HUES6 (cell line): ENCODE measurements at regions not wholly inside any gene's neighbourhood (a gene's known extent, or its start where the extent isn't known, plus 50 kb on each side); places are given as distances from the start of the nearest gene placed in this dataset.

Experiments used
- H3K27ac ChIP-seq: 2 replicates; pipeline ENCODE4 v1.7.0; 2013; ENCODE audit warnings: low read depth, mild to moderate bottlenecking, low read length, inconsistent platforms
- H3K27me3 ChIP-seq: 2 replicates; pipeline ENCODE4 v1.6.1; 2013; ENCODE audit warnings: low read length; ENCODE audit not compliant: control insufficient read depth, insufficient read depth
- H3K36me3 ChIP-seq: 2 replicates; pipeline ENCODE4 v1.6.1; 2013; ENCODE audit warnings: low read length; ENCODE audit not compliant: control insufficient read depth, insufficient read depth
- H3K4me1 ChIP-seq: 2 replicates; pipeline ENCODE4 v1.6.1; 2013; ENCODE audit warnings: low read length; ENCODE audit not compliant: control insufficient read depth, insufficient read depth
- H3K4me3 ChIP-seq: 2 replicates; pipeline ENCODE4 v1.5.1; 2013; ENCODE audit warnings: low read depth, low read length
- H3K9ac ChIP-seq: one replicate; pipeline ENCODE4 v1.6.1; 2013; ENCODE audit warnings: mild to moderate bottlenecking, low read length
- H3K9me3 ChIP-seq: 2 replicates; pipeline ENCODE4 v1.6.1; 2013; ENCODE audit warnings: low read depth, low read length; ENCODE audit not compliant: control insufficient read depth, insufficient read depth

DNA sequence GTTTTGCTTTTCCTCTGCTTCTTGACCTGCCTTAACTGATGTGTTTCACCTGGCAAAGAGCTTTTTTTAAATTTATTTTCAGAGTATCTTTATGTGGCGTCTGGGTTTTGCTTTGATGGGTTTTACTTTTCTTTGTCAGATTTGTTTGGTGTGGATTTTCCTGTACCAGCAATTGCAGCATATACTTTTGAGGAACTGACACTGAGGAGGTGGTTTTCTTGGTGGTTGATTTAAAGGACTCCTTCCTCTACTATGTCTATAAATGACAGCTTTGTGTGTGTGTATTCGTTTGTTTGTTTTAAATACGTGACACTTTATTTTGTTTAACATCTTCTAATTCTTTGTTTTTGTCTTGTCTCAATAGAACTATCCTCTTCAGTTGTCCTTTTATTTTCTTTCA is 1071.9 kb upstream of the ARRDC3 start:
- Histone ChIP-seq H3K9me3 (no peaks in the 10 kb centered on the region), H3K9ac (no peak overlapping the region), H3K27ac (no peak overlapping the region), H3K27me3 (no peaks in the 10 kb centered on the region), H3K4me3 (no peak overlapping the region), H3K4me1 (no peaks in the 10 kb centered on the region), H3K36me3 (no peaks in the 10 kb centered on the region)

DNA sequence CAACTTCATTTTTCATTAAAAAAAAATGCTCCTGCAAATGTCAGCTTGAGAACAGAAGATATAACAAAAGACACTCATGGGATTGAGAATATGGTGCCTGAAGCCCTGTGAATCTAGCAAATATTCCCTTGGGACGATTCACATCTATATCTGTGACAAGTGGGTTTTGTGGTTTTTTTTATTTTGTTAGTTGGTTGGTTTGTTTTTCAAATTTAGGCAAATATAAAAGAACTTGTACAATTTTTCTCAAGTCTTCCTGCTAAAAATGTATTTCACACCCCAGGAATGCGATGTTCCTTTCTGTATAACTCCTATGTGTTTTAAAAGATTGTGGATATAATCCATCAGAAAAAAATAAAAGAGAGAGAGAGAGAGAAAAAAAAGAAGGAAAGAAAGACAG is 1061.8 kb upstream of the ARRDC3 start:
- no peaks in the 10 kb centered on the region for H3K9me3 ChIP-seq
- H3K9ac ChIP-seq: no peak overlapping the region
- H3K4me3 ChIP-seq: no peak overlapping the region
- no peaks in the 10 kb centered on the region for H3K27me3 ChIP-seq
- no peaks in the 10 kb centered on the region for H3K36me3 ChIP-seq
- H3K4me1 ChIP-seq: no peaks in the 10 kb centered on the region
- H3K27ac ChIP-seq: no peak overlapping the region

DNA sequence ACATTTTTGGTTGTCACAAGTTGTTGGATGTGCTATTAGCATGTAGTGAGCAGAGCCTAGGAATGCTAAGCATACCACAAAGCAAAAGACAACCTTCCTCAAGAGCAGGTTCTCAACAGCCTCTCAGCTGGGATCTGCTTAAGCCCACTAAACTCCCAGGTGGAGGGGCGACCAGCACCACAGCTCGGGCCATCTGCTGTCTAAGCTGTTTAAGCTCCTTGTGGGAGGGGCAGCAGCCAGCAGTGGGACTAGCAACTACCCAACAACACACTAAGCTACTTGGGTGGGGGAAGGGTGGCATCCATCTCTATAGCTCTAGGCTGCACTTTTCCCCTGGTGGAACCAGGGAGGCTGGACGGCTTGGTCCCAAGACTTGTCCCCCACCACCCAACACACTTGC is 1052.7 kb upstream of the ARRDC3 start:
- Histone ChIP-seq H3K4me1 (no peaks in the 10 kb centered on the region), H3K9me3 (no peaks in the 10 kb centered on the region; the same call in 1 of the 2 replicates), H3K36me3 (no peaks in the 10 kb centered on the region), H3K27ac (no peak overlapping the region), H3K27me3 (no peaks in the 10 kb centered on the region), H3K9ac (no peak overlapping the region), H3K4me3 (no peak overlapping the region)

DNA sequence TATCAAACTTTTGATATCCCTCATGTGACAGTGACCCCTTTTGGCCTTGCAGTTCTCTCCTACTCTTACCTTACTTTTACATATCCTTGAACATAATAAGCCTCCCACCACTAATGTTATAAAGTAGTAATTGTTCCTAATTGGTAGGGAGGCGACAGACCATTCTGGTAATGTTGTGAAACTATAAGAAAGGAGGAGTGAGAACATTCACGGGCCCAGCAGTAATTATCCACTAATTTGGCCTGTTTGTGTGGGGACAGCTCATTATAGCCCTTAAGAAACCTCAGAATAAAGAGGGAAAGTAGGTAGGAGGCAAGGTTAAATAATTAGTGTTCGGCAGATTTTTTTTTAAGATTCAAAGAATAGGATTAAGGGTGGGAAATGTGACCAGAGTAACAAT is 1046.5 kb upstream of the ARRDC3 start:
- peaks cover 3% of the 10 kb centered on the region; the same call in 1 of the 2 replicates for H3K9me3 ChIP-seq

DNA sequence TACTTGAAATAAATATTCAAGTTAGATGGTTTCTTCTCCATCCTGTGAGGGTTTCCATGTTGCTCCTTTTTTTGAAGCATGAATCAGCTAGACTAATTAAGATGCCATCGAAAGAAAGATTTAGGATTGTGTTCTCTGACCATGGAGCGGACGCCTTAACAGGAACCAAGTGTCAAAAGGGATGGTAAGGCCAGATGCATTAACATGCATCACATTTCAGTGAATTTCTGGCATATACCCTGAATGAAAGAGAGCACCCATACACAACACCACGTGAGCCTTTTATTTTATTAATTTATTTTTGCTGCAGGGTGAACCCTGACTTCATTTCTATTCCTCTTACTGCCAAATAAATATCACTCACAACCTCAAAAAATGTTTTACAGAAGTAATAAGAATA is 1045.3 kb upstream of the ARRDC3 start:
- Histone ChIP-seq H3K36me3 (no peaks in the 10 kb centered on the region), H3K9me3 (peaks cover 12% of the 10 kb centered on the region), H3K9ac (no peak overlapping the region), H3K4me3 (no peak overlapping the region), H3K27me3 (no peaks in the 10 kb centered on the region), H3K27ac (no peak overlapping the region), H3K4me1 (no peaks in the 10 kb centered on the region)

More for the DNA sequence above, 1046.5 kb upstream of the ARRDC3 start:
- Histone ChIP-seq H3K36me3 (no peaks in the 10 kb centered on the region), H3K4me3 (no peak overlapping the region), H3K27me3 (no peaks in the 10 kb centered on the region), H3K27ac (no peak overlapping the region), H3K9ac (no peak overlapping the region), H3K4me1 (no peaks in the 10 kb centered on the region)

DNA sequence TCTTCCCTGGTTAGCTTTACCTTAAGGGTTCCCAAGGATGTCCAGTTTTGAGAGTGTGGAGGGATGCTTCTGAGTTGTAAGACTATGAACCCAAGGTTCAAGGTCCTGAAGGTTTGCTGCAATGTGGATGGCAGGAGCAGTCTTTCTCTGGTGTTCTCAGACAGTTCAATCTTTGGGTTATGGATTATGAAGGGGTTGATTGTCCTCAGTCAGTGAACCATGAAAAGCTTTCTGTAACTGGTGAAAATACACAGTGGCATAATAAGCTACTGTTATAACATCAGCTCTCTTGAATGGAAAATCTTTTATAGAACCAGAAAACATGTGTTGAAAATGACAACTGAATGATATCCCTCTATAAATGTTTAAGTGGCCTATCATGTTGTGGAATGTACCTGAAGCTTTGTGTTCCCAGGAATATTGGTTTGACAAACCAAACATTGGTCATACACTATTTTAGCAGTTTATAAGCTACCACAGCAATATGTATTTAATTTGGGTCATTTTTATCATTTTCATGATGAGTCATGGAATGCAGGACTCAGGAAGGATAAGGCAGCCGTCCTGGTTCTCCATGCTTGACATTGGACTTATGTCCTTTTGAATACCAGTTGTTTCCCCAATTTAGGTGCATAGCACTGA is 1041.8 kb upstream of the ARRDC3 start:
- Histone ChIP-seq H3K27me3 (no peaks in the 10 kb centered on the region), H3K9me3 (peaks cover 38% of the 10 kb centered on the region), H3K9ac (no peak overlapping the region), H3K27ac (no peak overlapping the region), H3K4me3 (no peak overlapping the region), H3K36me3 (no peaks in the 10 kb centered on the region), H3K4me1 (no peaks in the 10 kb centered on the region)

DNA sequence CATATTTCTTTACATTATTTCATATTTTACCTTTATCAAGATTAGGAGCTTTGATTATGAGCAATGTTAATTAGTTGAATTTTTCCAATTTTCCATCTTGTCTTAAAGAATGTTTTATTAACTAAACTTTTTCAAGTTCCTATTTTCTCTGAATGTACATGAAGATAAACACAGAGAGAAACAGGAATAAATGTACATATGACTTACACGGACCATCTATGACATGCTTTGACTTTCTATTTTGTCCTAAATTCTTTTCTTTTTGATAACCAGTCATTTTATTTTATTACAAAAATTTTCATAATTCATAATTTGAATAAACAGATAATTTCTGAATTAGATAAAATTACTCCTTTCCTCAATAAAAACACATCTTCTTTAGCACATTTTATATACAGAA is 1038.8 kb upstream of the ARRDC3 start:
- H3K36me3 ChIP-seq: no peaks in the 10 kb centered on the region
- H3K27me3 ChIP-seq: no peaks in the 10 kb centered on the region
- no peak overlapping the region for H3K9ac ChIP-seq
- H3K4me3 ChIP-seq: no peak overlapping the region
- peaks cover 41% of the 10 kb centered on the region for H3K9me3 ChIP-seq
- H3K27ac ChIP-seq: no peak overlapping the region
- no peaks in the 10 kb centered on the region for H3K4me1 ChIP-seq

DNA sequence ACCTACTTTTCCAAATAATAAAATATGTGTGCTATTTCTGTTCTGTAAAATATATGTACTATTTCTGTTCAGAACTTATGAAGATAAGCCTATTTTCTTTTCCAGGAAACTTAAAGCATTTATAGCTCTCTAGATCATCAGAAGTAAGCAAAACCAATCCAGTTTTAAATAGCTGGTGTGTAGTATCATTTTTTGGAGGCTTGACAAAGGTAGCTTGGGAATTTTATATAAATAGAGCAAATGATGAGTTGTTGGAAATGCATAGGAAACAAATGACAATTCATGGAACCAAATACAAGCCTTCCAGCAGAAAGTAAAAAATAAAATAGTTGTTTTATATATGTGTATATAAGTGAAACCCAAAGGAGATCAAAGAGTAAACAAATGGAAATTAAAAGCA is 1038.1 kb upstream of the ARRDC3 start:
- Histone ChIP-seq H3K9me3 (peaks cover 41% of the 10 kb centered on the region), H3K27me3 (no peaks in the 10 kb centered on the region)

DNA sequence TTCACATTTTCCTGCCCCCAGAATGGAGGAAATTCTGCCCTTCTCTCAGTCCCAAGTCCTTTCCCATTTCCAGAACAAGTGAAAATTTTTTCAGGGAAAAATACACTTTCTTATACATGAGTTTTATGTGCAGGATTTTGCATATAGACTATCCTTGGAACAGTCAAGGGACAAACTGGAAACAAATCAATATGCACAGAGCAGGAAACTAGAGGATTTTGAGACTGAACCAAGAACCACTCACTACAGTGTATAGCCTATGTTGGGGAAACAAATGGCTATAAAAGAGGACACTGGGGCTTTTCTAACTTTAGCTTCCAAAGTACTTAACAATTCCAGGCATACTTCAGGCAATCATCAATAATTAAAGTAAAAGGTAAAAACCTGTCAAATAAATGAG is 1036.1 kb upstream of the ARRDC3 start:
- Histone ChIP-seq H3K9me3 (peaks cover 35% of the 10 kb centered on the region), H3K27me3 (no peaks in the 10 kb centered on the region), H3K4me3 (no peak overlapping the region), H3K27ac (no peak overlapping the region), H3K9ac (no peak overlapping the region), H3K36me3 (no peaks in the 10 kb centered on the region), H3K4me1 (no peaks in the 10 kb centered on the region)

More for the DNA sequence above, 1038.1 kb upstream of the ARRDC3 start:
- Histone ChIP-seq H3K4me1 (no peaks in the 10 kb centered on the region), H3K4me3 (no peak overlapping the region), H3K27ac (no peak overlapping the region), H3K36me3 (no peaks in the 10 kb centered on the region), H3K9ac (no peak overlapping the region)

DNA sequence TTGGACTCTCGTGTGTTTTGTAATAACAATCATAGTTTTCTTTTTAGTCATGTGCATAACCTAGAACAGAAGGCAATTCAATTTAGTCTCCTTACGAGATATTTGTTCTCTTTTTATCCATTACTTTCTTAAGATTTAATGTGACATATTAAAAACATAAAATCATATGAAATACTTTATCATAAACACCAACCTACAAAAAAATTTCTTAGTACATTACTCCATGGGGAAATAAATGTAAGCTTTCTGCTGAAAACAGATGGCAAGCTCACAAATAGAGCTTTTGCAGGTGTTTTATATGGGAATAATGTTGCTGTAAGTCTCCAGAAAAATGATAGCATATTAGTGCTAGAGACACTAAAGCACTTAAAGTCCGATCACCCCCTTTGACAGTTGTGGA is 1035.2 kb upstream of the ARRDC3 start:
- Histone ChIP-seq H3K36me3 (no peaks in the 10 kb centered on the region), H3K4me3 (no peak overlapping the region), H3K27me3 (no peaks in the 10 kb centered on the region), H3K9ac (no peak overlapping the region), H3K4me1 (no peaks in the 10 kb centered on the region), H3K27ac (no peak overlapping the region), H3K9me3 (peaks cover 28% of the 10 kb centered on the region)

DNA sequence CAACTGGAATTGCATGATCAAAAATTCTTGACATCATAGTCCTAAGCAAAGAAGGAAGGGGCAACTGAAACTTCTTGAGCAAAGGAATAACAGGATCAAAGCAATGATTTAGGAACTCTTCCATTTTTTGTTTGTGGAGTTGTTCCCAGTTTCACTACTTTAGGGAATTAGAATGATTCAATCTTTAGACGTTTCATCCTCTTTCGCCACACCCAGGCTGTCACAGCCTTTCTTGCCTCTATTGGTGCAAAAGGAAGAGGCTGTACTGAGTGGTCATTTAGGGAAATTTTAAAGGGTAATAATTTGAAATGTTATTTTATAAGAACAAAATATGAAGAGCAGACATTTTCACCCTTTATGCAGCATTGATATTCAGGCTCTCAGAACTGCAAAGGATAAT is 1026.0 kb upstream of the ARRDC3 start:
- Histone ChIP-seq H3K4me3 (no peak overlapping the region), H3K27ac (no peak overlapping the region), H3K9ac (no peak overlapping the region), H3K36me3 (no peaks in the 10 kb centered on the region), H3K27me3 (no peaks in the 10 kb centered on the region), H3K9me3 (no peaks in the 10 kb centered on the region), H3K4me1 (no peaks in the 10 kb centered on the region)
